Right lobe of liver (tissue), 6 donors: ENCODE measurements at regions not wholly inside any gene's neighbourhood (a gene's known extent, or its start where the extent isn't known, plus 50 kb on each side); places are given as distances from the start of the nearest gene placed in this dataset.

Experiments
- ATAC-seq, 4 donors: fragments of 200-7000 bp; cut with Tn5 transposase; one replicate each; pipeline ENCODE4 v1.9.1; 2020; ENCODE audit warnings: mild to moderate bottlenecking in 4 of 4, moderate library complexity in 4 of 4
- DNase-seq, 3 donors: peaks; one replicate each; pipeline ENCODE4 v3.0.0-alpha.2; 2020
- H3K27ac ChIP-seq, 3 donors: fragments of 200-600 bp; one replicate each; pipeline ENCODE4 v1.8.0; 2022
- H3K27me3 ChIP-seq, 2 donors: fragments of 200-600 bp; one replicate each; pipeline ENCODE4 v1.8.0; 2022
- H3K36me3 ChIP-seq, 4 donors: fragments of 200-600 bp; sonication (generic) in 1 of 4; one replicate each; pipeline versions ENCODE4 v1.5.1 to v1.8.0; 2017 to 2022; ENCODE audit warnings: control low read depth in 1 of 4
- H3K4me1 ChIP-seq, 4 donors: fragments of 200-600 bp; sonication (generic) in 1 of 4; one replicate each; pipeline versions ENCODE4 v1.5.1 to v1.8.0; 2017 to 2022; ENCODE audit warnings: control low read depth in 1 of 4
- H3K4me3 ChIP-seq, 3 donors: fragments of 200-600 bp; one replicate each; pipeline ENCODE4 v1.8.0; 2022
- H3K9me3 ChIP-seq, 4 donors: fragments of 200-600 bp; sonication (generic) in 1 of 4; one replicate each; pipeline versions ENCODE4 v1.5.1 to v1.8.0; 2017 to 2022; ENCODE audit warnings: control low read depth in 1 of 4
- CTCF ChIP-seq, 4 donors: fragments of 200-600 bp in 3 of 4; fragments of 450-650 bp in 1 of 4; IDR thresholded peaks; one replicate each; pipeline versions ENCODE4 v1.5.1 to v1.8.0; 2016 to 2022; ENCODE audit warnings: antibody characterized with exemption in 4 of 4, mild to moderate bottlenecking in 2 of 4
- POLR2A ChIP-seq: fragments of 450-650 bp; IDR thresholded peaks from one replicate; pipeline ENCODE4 v1.6.1; 2017; ENCODE audit warnings: antibody characterized with exemption, mild to moderate bottlenecking
- WGBS: methylation state at CpG from one replicate; pipeline ENCODE4 v1.1.6; 2018; ENCODE audit warnings: low coverage, low lambda C conversion rate; ENCODE audit not compliant: insufficient coverage; ENCODE audit errors: missing lambda C conversion rate; 5-methylcytosine and 5-hydroxymethylcytosine counted together
- intact Hi-C, 2 donors: fragments of 100-400 bp; cut with DNase I; formaldehyde crosslinking; loops; one replicate each; pipeline versions ENCODE4 v1.11.2 to v1.14.1; 2022
- donor health status: DM: no; HTN: yes; CAD: no.
- donor health status: DM: no; HTN: no; CAD: no.
- donor health status: DM: no; HTN: no; CAD: no.
- donor health status: DM: no; HTN: yes; CAD: no.
- donor health status: DM: no; HTN: yes; CAD: no.

GRCh38 chr5:68994645-68995044 lies 99.2 kb upstream of the SLC30A5 start:
- Histone ChIP-seq H3K27me3 (no peaks in the 10 kb centered on the region), H3K4me3 (no peak overlapping the region), H3K27ac (no peak overlapping the region), H3K36me3 (no peaks in the 10 kb centered on the region), H3K9me3 (no peaks in the 10 kb centered on the region), H3K4me1 (no peaks in the 10 kb centered on the region)
- TF ChIP-seq CTCF (IDR thresholded peaks at IDR 0.05), result no peak
- TF ChIP-seq POLR2A, result no peak
- ATAC-seq (no peak), DNase-seq (no peak)
- 52% methylated on average over 2 of the region's 4 CpGs for whole genome bisulfite sequencing
- intact Hi-C loops, result no loop called here

- 75% methylated on average over 11 of the region's 11 CpGs for WGBS
- Histone ChIP-seq H3K4me3 (no peak overlapping the region), H3K9me3 (no peaks in the 10 kb centered on the region), H3K27me3 (no peaks in the 10 kb centered on the region), H3K27ac (no peak overlapping the region), H3K4me1 (no peaks in the 10 kb centered on the region), H3K36me3 (no peaks in the 10 kb centered on the region)
- ATAC-seq (no peak), DNase-seq (no peak)
- TF ChIP-seq POLR2A, result no peak
- TF ChIP-seq CTCF (IDR thresholded peaks at IDR 0.05), result no peak
- intact Hi-C loops, result no loop called here
Observed at GRCh38 chr5:68995845-68996545, 97.8 kb upstream of the SLC30A5 start.

GRCh38 chr5:68999181-68999580 lies 94.6 kb upstream of the SLC30A5 start:
- intact Hi-C loops, result no loop called here
- no peaks in the 10 kb centered on the region for H3K9me3 ChIP-seq
- ATAC-seq, result no peak
- H3K36me3 ChIP-seq, result no peaks in the 10 kb centered on the region
- DNase-seq, result no peak
- TF ChIP-seq POLR2A, result no peak
- no peak for TF ChIP-seq CTCF (IDR thresholded peaks at IDR 0.05)
- WGBS, result 85% methylated on average over 3 of the region's 3 CpGs
- no peaks in the 10 kb centered on the region for H3K27me3 ChIP-seq
- H3K4me3 ChIP-seq, result no peak overlapping the region
- no peaks in the 10 kb centered on the region for H3K4me1 ChIP-seq
- no peak overlapping the region for H3K27ac ChIP-seq

- DNase-seq (no peak), ATAC-seq (no peak)
- Histone ChIP-seq H3K4me3 (no peak overlapping the region), H3K4me1 (no peaks in the 10 kb centered on the region), H3K27me3 (no peaks in the 10 kb centered on the region), H3K36me3 (no peaks in the 10 kb centered on the region), H3K9me3 (no peaks in the 10 kb centered on the region), H3K27ac (no peak overlapping the region)
- intact Hi-C loops, result no loop called here
- WGBS, result 90% methylated on average over 4 of the region's 5 CpGs
- TF ChIP-seq POLR2A (no peak), CTCF (IDR thresholded peaks at IDR 0.05) (no peak)
Observed at GRCh38 chr5:69000216-69000919, 93.4 kb upstream of the SLC30A5 start.
